Fibroblast of lung (primary cell): ENCODE measurements at regions not wholly inside any gene's neighbourhood (a gene's known extent, or its start where the extent isn't known, plus 50 kb on each side); places are given as distances from the start of the nearest gene placed in this dataset.

Experiments
- CTCF ChIP-seq, 2 donors: IDR thresholded peaks in 1 of 2; conservative IDR thresholded peaks in 1 of 2; 1 replicate in 1 of 2; 2 replicates in 1 of 2; pipeline ENCODE4 v1.5.1; 2011 to 2012; ENCODE audit warnings: low read length in 2 of 2, control low read depth in 1 of 2, inconsistent platforms in 1 of 2, low read depth in 1 of 2, mild to moderate bottlenecking in 1 of 2
- EZH2 ChIP-seq: IDR thresholded peaks from 2 replicates; pipeline ENCODE4 v1.5.1; 2012; ENCODE audit warnings: low read length, control low read depth, mild to moderate bottlenecking; ENCODE audit errors: missing control alignments

GRCh38 chr22:47300698-47301405, 538.4 kb downstream of the TBC1D22A start:
- TF ChIP-seq CTCF (conservative IDR thresholded peaks at IDR 0.05 in 1 of 2, IDR thresholded peaks at IDR 0.05 in 1 of 2; ENCODE audit: low read depth in 1 of 2, low read length in 2 of 2) (no peak), EZH2 (no peak)
